ENCODE measurements at regions not wholly inside any gene's neighbourhood (a gene's known extent, or its start where the extent isn't known, plus 50 kb on each side); places are given as distances from the start of the nearest gene placed in this dataset.

DNA sequence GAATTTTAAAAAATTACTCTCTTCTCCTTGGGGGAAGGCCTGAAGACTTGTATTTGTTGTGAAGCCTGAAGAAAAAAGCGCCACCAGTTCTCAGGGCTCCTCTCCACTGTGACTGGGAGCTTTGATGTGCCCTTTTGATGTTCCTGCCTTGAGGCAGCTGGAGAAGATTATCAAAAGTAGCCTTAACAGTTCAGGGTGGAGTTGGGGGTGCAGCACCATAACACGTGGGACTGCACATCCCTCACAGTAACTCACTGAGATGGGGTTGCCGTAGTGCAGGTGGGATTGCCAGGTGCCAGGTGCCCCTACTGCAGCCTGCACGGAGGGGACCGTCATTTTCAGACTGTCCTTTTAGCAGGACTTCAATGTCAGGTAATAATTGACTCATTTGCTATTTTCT lies 474.1 kb downstream of the ETNK1 start:
- H3K4me3 Mint-ChIP-seq: no peak overlapping the region
- ATAC-seq (no peak), DNase-seq (no peak)
- no peaks in the 10 kb centered on the region for H3K9me3 ChIP-seq (ENCODE audit: control insufficient read depth, insufficient read depth, low read length)
- H3K27me3 ChIP-seq (ENCODE audit: control insufficient read depth, insufficient read depth, low read length): no peaks in the 10 kb centered on the region
- H3K36me3 ChIP-seq (ENCODE audit: control insufficient read depth, insufficient read depth, low read length): no peaks in the 10 kb centered on the region
- H3K4me3 ChIP-seq (ENCODE audit: low read length): no peak overlapping the region
- intact Hi-C loops (cut with micrococcal nuclease): no loop called here
- no peaks in the 10 kb centered on the region for H3K27me3 Mint-ChIP-seq (ENCODE audit: low read depth in 2 of 2)
- 76% methylated on average over 5 of the region's 5 CpGs for WGBS (ENCODE audit: insufficient coverage)
- H3K27ac ChIP-seq (ENCODE audit: low read length): no peak overlapping the region
- H3K36me3 Mint-ChIP-seq: no peaks in the 10 kb centered on the region
- peaks cover 5 to 8% of the 10 kb centered on the region in 2 donors for H3K9me3 Mint-ChIP-seq
- H3K4me1 ChIP-seq (ENCODE audit: control insufficient read depth, insufficient read depth, low read length): no peaks in the 10 kb centered on the region
- H3K27ac Mint-ChIP-seq: no peak overlapping the region
- H3K4me1 Mint-ChIP-seq: no peaks in the 10 kb centered on the region
- TF ChIP-seq, protein P1, sequence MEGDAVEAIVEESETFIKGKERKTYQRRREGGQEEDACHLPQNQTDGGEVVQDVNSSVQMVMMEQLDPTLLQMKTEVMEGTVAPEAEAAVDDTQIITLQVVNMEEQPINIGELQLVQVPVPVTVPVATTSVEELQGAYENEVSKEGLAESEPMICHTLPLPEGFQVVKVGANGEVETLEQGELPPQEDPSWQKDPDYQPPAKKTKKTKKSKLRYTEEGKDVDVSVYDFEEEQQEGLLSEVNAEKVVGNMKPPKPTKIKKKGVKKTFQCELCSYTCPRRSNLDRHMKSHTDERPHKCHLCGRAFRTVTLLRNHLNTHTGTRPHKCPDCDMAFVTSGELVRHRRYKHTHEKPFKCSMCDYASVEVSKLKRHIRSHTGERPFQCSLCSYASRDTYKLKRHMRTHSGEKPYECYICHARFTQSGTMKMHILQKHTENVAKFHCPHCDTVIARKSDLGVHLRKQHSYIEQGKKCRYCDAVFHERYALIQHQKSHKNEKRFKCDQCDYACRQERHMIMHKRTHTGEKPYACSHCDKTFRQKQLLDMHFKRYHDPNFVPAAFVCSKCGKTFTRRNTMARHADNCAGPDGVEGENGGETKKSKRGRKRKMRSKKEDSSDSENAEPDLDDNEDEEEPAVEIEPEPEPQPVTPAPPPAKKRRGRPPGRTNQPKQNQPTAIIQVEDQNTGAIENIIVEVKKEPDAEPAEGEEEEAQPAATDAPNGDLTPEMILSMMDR (IDR thresholded peaks at IDR 0.05): no peak

DNA sequence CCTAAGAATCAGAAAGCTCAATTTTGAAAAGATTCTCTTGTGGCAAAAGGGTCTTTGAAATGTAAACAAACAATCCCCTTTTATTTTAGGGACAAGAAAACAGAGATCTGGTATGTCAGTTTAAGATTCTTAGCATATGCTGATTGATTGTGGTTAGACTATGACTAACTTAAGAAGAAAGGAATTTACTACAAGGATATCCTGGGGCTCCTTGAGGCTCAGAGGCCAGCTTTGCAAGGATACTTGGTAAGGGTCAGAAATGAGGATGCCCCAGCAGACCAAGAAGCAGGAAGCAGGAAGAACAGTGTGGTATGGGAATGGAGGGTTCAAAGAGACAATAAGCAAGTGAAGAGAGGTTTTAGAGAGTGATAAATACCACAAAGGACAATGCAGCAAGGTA lies 474.6 kb downstream of the ETNK1 start:
- DNase-seq: no peak
- Mint-ChIP-seq H3K4me1 (no peaks in the 10 kb centered on the region), H3K4me3 (no peak overlapping the region), H3K27ac (no peak overlapping the region), H3K9me3 (peaks cover 5 to 8% of the 10 kb centered on the region in 2 donors), H3K27me3 (ENCODE audit: low read depth in 2 of 2) (no peaks in the 10 kb centered on the region), H3K36me3 (no peaks in the 10 kb centered on the region)
- Histone ChIP-seq H3K27ac (ENCODE audit: low read length) (no peak overlapping the region), H3K4me3 (ENCODE audit: low read length) (no peak overlapping the region), H3K36me3 (ENCODE audit: control insufficient read depth, insufficient read depth, low read length) (no peaks in the 10 kb centered on the region), H3K27me3 (ENCODE audit: control insufficient read depth, insufficient read depth, low read length) (no peaks in the 10 kb centered on the region), H3K4me1 (ENCODE audit: control insufficient read depth, insufficient read depth, low read length) (no peaks in the 10 kb centered on the region), H3K9me3 (ENCODE audit: control insufficient read depth, insufficient read depth, low read length) (no peaks in the 10 kb centered on the region)
- intact Hi-C loops (cut with micrococcal nuclease): no loop called here
- TF ChIP-seq, protein P1 (IDR thresholded peaks at IDR 0.05): no peak
- ATAC-seq: no peak

DNA sequence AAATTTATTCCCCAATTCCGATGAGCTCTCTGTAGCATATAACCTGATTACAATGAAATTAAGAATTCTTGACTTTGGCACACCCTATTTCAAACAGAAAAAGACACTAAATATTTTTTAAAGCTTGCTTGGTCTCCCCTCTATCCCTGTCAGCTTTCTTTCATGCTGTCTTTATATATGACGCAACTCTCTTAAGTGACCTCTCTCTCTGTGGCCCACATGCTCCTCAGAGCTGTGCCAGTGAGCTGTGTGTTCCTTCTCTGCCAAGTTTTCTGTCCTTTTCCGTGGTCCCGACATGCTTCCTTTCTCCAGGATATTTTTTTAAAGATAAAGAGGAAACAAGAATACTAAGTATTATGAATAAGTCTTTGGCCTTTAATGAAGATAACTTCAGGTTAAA lies 484.0 kb downstream of the ETNK1 start:
- Mint-ChIP-seq H3K27me3 (ENCODE audit: low read depth in 2 of 2) (no peaks in the 10 kb centered on the region), H3K9me3 (peaks cover 6 to 9% of the 10 kb centered on the region in 2 donors), H3K4me3 (no peak overlapping the region), H3K4me1 (no peaks in the 10 kb centered on the region), H3K36me3 (no peaks in the 10 kb centered on the region), H3K27ac (no peak overlapping the region)
- DNase-seq: no peak
- WGBS (ENCODE audit: insufficient coverage): 90% methylated on average over 2 of the region's 4 CpGs
- no peaks in the 10 kb centered on the region for H3K9me3 ChIP-seq (ENCODE audit: control insufficient read depth, insufficient read depth, low read length)
- H3K36me3 ChIP-seq (ENCODE audit: control insufficient read depth, insufficient read depth, low read length): no peaks in the 10 kb centered on the region
- H3K4me3 ChIP-seq (ENCODE audit: low read length): no peak overlapping the region
- no peak for ATAC-seq
- no peaks in the 10 kb centered on the region for H3K4me1 ChIP-seq (ENCODE audit: control insufficient read depth, insufficient read depth, low read length)
- no peak overlapping the region for H3K27ac ChIP-seq (ENCODE audit: low read length)
- TF ChIP-seq, protein P1 (IDR thresholded peaks at IDR 0.05): no peak
- no peaks in the 10 kb centered on the region for H3K27me3 ChIP-seq (ENCODE audit: control insufficient read depth, insufficient read depth, low read length)
- intact Hi-C loops (cut with micrococcal nuclease): no loop called here

DNA sequence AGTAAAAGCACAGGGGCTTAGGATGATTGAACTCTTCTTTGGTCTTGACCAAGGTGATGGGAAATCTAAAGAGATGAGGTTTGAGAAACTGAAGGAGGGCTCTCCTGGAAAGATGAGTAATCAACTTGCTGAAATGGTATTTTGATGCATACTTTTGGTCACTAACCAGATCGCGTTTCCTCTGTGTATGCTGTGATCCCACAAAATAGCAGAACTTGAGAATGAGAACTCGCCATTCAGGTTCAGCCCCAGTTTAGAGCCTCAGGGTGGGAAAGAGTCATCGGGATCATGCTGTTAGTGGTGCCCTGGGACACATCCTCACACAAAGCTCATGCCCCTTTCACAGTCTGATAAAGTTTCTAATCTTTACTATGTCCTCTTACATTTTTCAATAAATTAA lies 488.8 kb downstream of the ETNK1 start:
- Mint-ChIP-seq H3K27ac (no peak overlapping the region), H3K4me3 (no peak overlapping the region), H3K9me3 (peaks cover 2 to 3% of the 10 kb centered on the region in 2 donors), H3K4me1 (no peaks in the 10 kb centered on the region), H3K27me3 (ENCODE audit: low read depth in 2 of 2) (no peaks in the 10 kb centered on the region), H3K36me3 (no peaks in the 10 kb centered on the region)
- H3K27me3 ChIP-seq (ENCODE audit: control insufficient read depth, insufficient read depth, low read length): no peaks in the 10 kb centered on the region
- H3K36me3 ChIP-seq (ENCODE audit: control insufficient read depth, insufficient read depth, low read length): no peaks in the 10 kb centered on the region
- TF ChIP-seq, protein P1 (IDR thresholded peaks at IDR 0.05): no peak
- H3K9me3 ChIP-seq (ENCODE audit: control insufficient read depth, insufficient read depth, low read length): no peaks in the 10 kb centered on the region
- no peak overlapping the region for H3K27ac ChIP-seq (ENCODE audit: low read length)
- intact Hi-C loops (cut with micrococcal nuclease): no loop called here
- DNase-seq (no peak), ATAC-seq (no peak)
- H3K4me3 ChIP-seq (ENCODE audit: low read length): no peak overlapping the region
- no peaks in the 10 kb centered on the region for H3K4me1 ChIP-seq (ENCODE audit: control insufficient read depth, insufficient read depth, low read length)
- 88% methylated on average over 4 of the region's 4 CpGs for WGBS (ENCODE audit: insufficient coverage)
